Inflammatory macrophage treated with lipopolysaccharide for 4 hours (primary cell): ENCODE measurements at regions not wholly inside any gene's neighbourhood (a gene's known extent, or its start where the extent isn't known, plus 50 kb on each side); places are given as distances from the start of the nearest gene placed in this dataset.

Experiments
- DNase-seq: peaks from one replicate; pipeline ENCODE4 v3.0.0-alpha.2; 2020

- no peak for DNase-seq
These were observed 1049.9 kb upstream of the TENM3 start for GRCh38 chr4:181193131-181193930.

- no peak for DNase-seq
These were observed 1049.1 kb upstream of the TENM3 start for GRCh38 chr4:181194096-181194495.

GRCh38 chr4:181200076-181200475 is 1043.1 kb upstream of the TENM3 start:
- DNase-seq: no peak

GRCh38 chr4:181202240-181202639 is 1041.0 kb upstream of the TENM3 start:
- no peak for DNase-seq

GRCh38 chr4:181204109-181204508 is 1039.1 kb upstream of the TENM3 start:
- DNase-seq: no peak

GRCh38 chr4:181213551-181213950 is 1029.7 kb upstream of the TENM3 start:
- no peak for DNase-seq

GRCh38 chr4:181216501-181216900 is 1026.7 kb upstream of the TENM3 start:
- no peak for DNase-seq

GRCh38 chr4:181219783-181220416 is 1023.3 kb upstream of the TENM3 start:
- DNase-seq: no peak

- DNase-seq: no peak
These were observed 1018.4 kb upstream of the TENM3 start for GRCh38 chr4:181224852-181225251.

- DNase-seq: no peak
These were observed 1017.5 kb upstream of the TENM3 start for GRCh38 chr4:181225616-181226261.

- no peak for DNase-seq
These were observed 1008.1 kb upstream of the TENM3 start for GRCh38 chr4:181234951-181235680.

- DNase-seq: no peak
These were observed 997.9 kb upstream of the TENM3 start for GRCh38 chr4:181245326-181245725.

- DNase-seq: no peak
These were observed 994.2 kb upstream of the TENM3 start for GRCh38 chr4:181249031-181249430.

- no peak for DNase-seq
These were observed 988.4 kb upstream of the TENM3 start for GRCh38 chr4:181254771-181255170.

- DNase-seq: no peak
These were observed 984.6 kb upstream of the TENM3 start for GRCh38 chr4:181258569-181258968.

GRCh38 chr4:181259081-181259709 is 984.0 kb upstream of the TENM3 start:
- DNase-seq: no peak

- no peak for DNase-seq
These were observed 981.9 kb upstream of the TENM3 start for GRCh38 chr4:181261279-181261678.

- DNase-seq: no peak
These were observed 978.3 kb upstream of the TENM3 start for GRCh38 chr4:181264893-181265292.

GRCh38 chr4:181265370-181265769 is 977.8 kb upstream of the TENM3 start:
- no peak for DNase-seq

- no peak for DNase-seq
These were observed 972.0 kb upstream of the TENM3 start for GRCh38 chr4:181271116-181271640.

GRCh38 chr4:181272422-181272821 is 970.8 kb upstream of the TENM3 start:
- DNase-seq: no peak

GRCh38 chr4:181278941-181279340 is 964.3 kb upstream of the TENM3 start:
- no peak for DNase-seq

GRCh38 chr4:181281451-181281850 is 961.8 kb upstream of the TENM3 start:
- no peak for DNase-seq
